ENCODE measurements at regions not wholly inside any gene's neighbourhood (a gene's known extent, or its start where the extent isn't known, plus 50 kb on each side); places are given as distances from the start of the nearest gene placed in this dataset.

DNA sequence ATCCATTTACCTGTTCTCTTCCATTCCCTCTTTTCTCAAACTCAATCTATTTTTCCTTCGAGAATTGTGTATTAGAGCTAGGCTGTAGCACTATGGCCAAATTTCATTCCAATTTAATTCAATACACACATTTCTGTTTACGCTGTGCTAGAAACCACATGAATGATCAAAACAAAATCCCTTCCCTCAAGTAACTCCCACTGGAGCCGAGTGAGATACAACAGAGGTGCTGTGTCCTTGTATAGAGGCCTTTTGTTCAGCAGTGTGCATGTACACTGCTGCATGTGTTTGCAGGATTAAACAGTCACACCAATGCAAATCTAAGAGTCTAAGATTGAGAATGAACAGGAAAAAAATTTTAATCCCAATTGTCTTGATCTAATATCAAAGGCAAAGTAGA, 734.2 kb downstream of the RAPGEF2 start:
- in situ Hi-C loops (cut with HindIII; ENCODE audit: low pct_unique_long_range_greater_than_20kb, low sequenced_read_pairs) (no loop called here), intact Hi-C loops (cut with micrococcal nuclease; ENCODE audit: unreplicated experiment) (no loop called here)
- H3K27ac ChIP-seq (ENCODE audit: low read length), result no peak overlapping the region
- H3K9me3 ChIP-seq (ENCODE audit: control insufficient read depth, insufficient read depth, low read depth, low read length), result no peaks in the 10 kb centered on the region
- no peak overlapping the region for H3K4me3 ChIP-seq (ENCODE audit: low read depth in 2 of 2, low read length in 2 of 2)
- H3K36me3 ChIP-seq (ENCODE audit: control insufficient read depth, insufficient read depth, low read length), result no peaks in the 10 kb centered on the region
- H3K4me1 ChIP-seq (ENCODE audit: control insufficient read depth, insufficient read depth, low read length), result no peaks in the 10 kb centered on the region
- no TSS peak for BruUV-seq (replicated peaks)
- ChIA-PET POLR2A (no interaction called here), CTCF (no interaction called here)
- no peak for DNase-seq (ENCODE audit: low read depth, low spot score)
- no peak for TF ChIP-seq SIN3A (IDR thresholded peaks at IDR 0.05; ENCODE audit: borderline replicate concordance, insufficient read depth, low read depth, low read length)
- TF ChIP-seq POLR2AphosphoS5 (IDR thresholded peaks at IDR 0.05; ENCODE audit: low read depth, low read length), result no peak
- TF ChIP-seq, protein P1, sequence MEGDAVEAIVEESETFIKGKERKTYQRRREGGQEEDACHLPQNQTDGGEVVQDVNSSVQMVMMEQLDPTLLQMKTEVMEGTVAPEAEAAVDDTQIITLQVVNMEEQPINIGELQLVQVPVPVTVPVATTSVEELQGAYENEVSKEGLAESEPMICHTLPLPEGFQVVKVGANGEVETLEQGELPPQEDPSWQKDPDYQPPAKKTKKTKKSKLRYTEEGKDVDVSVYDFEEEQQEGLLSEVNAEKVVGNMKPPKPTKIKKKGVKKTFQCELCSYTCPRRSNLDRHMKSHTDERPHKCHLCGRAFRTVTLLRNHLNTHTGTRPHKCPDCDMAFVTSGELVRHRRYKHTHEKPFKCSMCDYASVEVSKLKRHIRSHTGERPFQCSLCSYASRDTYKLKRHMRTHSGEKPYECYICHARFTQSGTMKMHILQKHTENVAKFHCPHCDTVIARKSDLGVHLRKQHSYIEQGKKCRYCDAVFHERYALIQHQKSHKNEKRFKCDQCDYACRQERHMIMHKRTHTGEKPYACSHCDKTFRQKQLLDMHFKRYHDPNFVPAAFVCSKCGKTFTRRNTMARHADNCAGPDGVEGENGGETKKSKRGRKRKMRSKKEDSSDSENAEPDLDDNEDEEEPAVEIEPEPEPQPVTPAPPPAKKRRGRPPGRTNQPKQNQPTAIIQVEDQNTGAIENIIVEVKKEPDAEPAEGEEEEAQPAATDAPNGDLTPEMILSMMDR (IDR thresholded peaks at IDR 0.05), result no peak
- no peak for TF ChIP-seq TCF7L2 (IDR thresholded peaks at IDR 0.05; ENCODE audit: low read depth, low read length)
- TF ChIP-seq, protein P2, sequence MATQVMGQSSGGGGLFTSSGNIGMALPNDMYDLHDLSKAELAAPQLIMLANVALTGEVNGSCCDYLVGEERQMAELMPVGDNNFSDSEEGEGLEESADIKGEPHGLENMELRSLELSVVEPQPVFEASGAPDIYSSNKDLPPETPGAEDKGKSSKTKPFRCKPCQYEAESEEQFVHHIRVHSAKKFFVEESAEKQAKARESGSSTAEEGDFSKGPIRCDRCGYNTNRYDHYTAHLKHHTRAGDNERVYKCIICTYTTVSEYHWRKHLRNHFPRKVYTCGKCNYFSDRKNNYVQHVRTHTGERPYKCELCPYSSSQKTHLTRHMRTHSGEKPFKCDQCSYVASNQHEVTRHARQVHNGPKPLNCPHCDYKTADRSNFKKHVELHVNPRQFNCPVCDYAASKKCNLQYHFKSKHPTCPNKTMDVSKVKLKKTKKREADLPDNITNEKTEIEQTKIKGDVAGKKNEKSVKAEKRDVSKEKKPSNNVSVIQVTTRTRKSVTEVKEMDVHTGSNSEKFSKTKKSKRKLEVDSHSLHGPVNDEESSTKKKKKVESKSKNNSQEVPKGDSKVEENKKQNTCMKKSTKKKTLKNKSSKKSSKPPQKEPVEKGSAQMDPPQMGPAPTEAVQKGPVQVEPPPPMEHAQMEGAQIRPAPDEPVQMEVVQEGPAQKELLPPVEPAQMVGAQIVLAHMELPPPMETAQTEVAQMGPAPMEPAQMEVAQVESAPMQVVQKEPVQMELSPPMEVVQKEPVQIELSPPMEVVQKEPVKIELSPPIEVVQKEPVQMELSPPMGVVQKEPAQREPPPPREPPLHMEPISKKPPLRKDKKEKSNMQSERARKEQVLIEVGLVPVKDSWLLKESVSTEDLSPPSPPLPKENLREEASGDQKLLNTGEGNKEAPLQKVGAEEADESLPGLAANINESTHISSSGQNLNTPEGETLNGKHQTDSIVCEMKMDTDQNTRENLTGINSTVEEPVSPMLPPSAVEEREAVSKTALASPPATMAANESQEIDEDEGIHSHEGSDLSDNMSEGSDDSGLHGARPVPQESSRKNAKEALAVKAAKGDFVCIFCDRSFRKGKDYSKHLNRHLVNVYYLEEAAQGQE (IDR thresholded peaks at IDR 0.05; ENCODE audit: insufficient read depth in 1 of 2, low read depth in 2 of 2, low read length in 1 of 2), result no peak
- ATAC-seq, result no peak
- no peaks in the 10 kb centered on the region for H3K27me3 ChIP-seq (ENCODE audit: control insufficient read depth, insufficient read depth, low read length)

DNA sequence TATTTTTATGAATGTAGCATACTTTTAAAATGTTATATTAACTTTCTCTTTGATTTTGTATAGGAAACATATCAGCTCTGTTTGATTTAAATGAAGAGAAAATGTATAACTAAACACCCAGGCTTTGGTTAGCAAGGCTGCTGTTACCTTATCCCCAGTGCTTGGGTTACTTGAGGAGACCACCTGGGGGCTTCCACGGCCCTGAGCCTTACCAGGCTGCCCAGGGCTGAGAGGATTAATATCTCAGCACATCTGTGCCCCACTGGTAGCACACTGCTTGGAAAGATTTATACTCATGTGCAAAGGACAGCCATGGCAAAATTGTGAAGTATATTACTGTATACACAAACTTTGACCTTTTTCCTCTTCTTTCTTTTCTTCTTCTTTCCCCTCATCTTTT, 752.9 kb downstream of the RAPGEF2 start:
- ChIA-PET POLR2A (no interaction called here), CTCF (no interaction called here)
- BruUV-seq (replicated peaks), result no TSS peak
- ATAC-seq, result no peak
- intact Hi-C loops (cut with micrococcal nuclease; ENCODE audit: unreplicated experiment) (no loop called here), in situ Hi-C loops (cut with HindIII; ENCODE audit: low pct_unique_long_range_greater_than_20kb, low sequenced_read_pairs) (no loop called here)
- no peak for TF ChIP-seq TCF7L2 (IDR thresholded peaks at IDR 0.05; ENCODE audit: low read depth, low read length)
- no peak for TF ChIP-seq SIN3A (IDR thresholded peaks at IDR 0.05; ENCODE audit: borderline replicate concordance, insufficient read depth, low read depth, low read length)
- TF ChIP-seq, protein P2 (IDR thresholded peaks at IDR 0.05; ENCODE audit: insufficient read depth in 1 of 2, low read depth in 2 of 2, low read length in 1 of 2), result no peak
- TF ChIP-seq, protein P1 (IDR thresholded peaks at IDR 0.05), result no peak
- TF ChIP-seq POLR2AphosphoS5 (IDR thresholded peaks at IDR 0.05; ENCODE audit: low read depth, low read length), result no peak
- Histone ChIP-seq H3K4me3 (ENCODE audit: low read depth in 2 of 2, low read length in 2 of 2) (no peak overlapping the region), H3K36me3 (ENCODE audit: control insufficient read depth, insufficient read depth, low read length) (no peaks in the 10 kb centered on the region), H3K9me3 (ENCODE audit: control insufficient read depth, insufficient read depth, low read depth, low read length) (no peaks in the 10 kb centered on the region), H3K4me1 (ENCODE audit: control insufficient read depth, insufficient read depth, low read length) (no peaks in the 10 kb centered on the region), H3K27me3 (ENCODE audit: control insufficient read depth, insufficient read depth, low read length) (no peaks in the 10 kb centered on the region), H3K27ac (ENCODE audit: low read length) (no peak overlapping the region)
- DNase-seq (ENCODE audit: low read depth, low spot score), result no peak

Data from Panc1 (cell line).